ENCODE measurements at regions not wholly inside any gene's neighbourhood (a gene's known extent, or its start where the extent isn't known, plus 50 kb on each side); places are given as distances from the start of the nearest gene placed in this dataset.

DNA sequence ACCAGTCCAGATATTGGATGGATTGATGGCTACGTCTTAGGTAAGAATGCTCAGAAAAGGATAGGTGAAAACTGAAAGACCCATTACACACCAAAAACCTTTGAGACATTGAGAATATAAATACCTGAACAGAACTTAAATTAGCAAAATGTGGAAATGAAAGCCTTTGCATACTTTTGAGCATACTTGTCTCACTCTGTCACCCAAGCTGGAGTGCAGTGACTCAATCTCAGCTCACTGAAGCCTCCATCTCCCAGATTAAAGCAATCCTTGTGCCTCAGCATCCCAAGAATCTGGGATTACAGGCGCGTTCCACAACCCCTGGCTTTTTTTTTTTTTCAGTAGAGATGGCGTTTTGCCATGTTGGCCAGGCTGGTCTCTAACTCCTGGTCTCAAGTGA, 695.3 kb downstream of the DACH1 start:
- no peak for DNase-seq (ENCODE audit: low read depth)
- TF ChIP-seq, protein P1, sequence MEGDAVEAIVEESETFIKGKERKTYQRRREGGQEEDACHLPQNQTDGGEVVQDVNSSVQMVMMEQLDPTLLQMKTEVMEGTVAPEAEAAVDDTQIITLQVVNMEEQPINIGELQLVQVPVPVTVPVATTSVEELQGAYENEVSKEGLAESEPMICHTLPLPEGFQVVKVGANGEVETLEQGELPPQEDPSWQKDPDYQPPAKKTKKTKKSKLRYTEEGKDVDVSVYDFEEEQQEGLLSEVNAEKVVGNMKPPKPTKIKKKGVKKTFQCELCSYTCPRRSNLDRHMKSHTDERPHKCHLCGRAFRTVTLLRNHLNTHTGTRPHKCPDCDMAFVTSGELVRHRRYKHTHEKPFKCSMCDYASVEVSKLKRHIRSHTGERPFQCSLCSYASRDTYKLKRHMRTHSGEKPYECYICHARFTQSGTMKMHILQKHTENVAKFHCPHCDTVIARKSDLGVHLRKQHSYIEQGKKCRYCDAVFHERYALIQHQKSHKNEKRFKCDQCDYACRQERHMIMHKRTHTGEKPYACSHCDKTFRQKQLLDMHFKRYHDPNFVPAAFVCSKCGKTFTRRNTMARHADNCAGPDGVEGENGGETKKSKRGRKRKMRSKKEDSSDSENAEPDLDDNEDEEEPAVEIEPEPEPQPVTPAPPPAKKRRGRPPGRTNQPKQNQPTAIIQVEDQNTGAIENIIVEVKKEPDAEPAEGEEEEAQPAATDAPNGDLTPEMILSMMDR (conservative IDR thresholded peaks at IDR 0.05; ENCODE audit: low read depth, low read length) = no peak
- no peak overlapping the region for H3K4me3 ChIP-seq (ENCODE audit: low read length)

DNA sequence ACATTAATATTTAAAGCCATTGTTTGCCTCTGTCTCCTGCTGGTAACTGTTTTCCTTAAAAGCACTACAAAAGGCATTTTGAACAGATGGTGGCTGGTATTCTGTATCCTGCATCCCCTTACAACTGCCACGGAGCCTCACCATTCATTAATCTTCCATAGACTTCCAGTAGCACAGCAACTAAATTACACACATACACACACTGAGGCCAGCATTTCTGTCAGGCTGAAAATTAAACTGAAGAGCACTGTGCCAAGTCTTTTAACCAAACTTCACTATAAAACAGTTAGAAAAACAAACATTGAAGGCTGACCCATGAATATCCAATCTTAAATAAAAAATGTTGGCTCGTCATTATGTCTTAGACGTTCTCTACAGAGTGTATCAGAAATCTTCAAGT, 697.8 kb downstream of the DACH1 start:
- TF ChIP-seq, protein P1 (conservative IDR thresholded peaks at IDR 0.05; ENCODE audit: low read depth, low read length) = no peak
- no peak for DNase-seq (ENCODE audit: low read depth)
- no peak overlapping the region for H3K4me3 ChIP-seq (ENCODE audit: low read length)

DNA sequence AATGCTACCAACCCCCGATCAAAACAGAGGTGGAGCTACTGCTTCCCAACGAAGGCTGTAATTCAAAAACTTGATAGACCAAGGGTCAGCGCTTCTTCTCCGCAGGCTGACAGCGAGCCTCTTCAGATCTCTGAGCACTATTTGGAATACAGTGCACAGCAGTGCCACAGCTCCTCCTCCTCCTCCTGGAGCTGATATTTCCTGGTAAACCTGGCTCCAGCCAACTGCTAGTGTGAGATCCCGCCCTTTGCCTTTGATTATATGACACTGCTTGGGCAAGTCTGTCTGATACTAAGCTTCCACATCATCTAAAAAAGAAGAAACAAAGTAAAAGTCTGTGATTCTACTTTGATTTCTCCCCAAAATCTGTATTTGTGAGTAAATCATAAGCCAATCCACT, 710.5 kb downstream of the DACH1 start:
- no peak overlapping the region for H3K4me3 ChIP-seq (ENCODE audit: low read length)
- no peak for DNase-seq (ENCODE audit: low read depth)
- TF ChIP-seq, protein P1 (conservative IDR thresholded peaks at IDR 0.05; ENCODE audit: low read depth, low read length) = no peak

DNA sequence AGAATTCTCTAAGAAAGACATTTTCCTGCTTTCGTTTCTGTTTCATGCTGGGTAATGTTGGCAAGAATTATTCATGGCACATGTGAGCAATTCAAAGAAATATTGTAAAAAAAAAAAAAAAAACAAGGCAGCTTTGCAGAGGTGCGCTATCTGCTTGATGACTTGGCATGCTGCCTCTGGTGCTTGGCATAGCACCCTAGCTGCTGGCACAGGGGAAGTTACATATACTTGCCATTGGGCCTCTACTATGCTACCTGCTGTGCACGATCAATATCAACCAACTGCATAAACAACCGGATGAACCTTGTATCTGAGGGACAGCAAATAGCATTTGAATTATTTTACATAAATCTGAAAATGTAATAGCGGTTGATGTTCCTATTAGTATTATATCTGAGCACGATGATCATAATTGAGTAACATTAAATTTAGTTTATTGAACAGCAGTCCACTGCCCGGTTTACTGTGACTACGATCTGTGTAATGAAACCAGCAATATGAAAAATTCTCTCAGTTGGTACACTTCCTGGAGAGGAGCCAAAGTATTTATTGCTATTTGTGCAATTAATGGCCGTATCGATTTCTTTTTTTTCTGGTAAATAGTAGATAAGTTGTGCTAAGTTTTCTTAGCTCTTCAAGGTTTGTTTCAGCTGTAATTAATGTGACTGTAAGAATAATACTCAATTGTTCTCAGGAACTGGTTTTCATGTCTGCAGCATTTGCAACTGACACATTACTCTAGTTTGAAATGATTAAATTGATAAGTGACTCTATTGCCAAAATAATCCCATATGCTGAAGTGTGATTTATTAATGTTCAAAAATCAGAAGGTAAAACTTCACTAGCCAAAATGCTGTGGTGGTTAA, 717.3 kb downstream of the DACH1 start:
- DNase-seq (ENCODE audit: low read depth) = no peak
- H3K4me3 ChIP-seq (ENCODE audit: low read length) = no peak overlapping the region
- TF ChIP-seq, protein P1 (conservative IDR thresholded peaks at IDR 0.05; ENCODE audit: low read depth, low read length) = no peak

DNA sequence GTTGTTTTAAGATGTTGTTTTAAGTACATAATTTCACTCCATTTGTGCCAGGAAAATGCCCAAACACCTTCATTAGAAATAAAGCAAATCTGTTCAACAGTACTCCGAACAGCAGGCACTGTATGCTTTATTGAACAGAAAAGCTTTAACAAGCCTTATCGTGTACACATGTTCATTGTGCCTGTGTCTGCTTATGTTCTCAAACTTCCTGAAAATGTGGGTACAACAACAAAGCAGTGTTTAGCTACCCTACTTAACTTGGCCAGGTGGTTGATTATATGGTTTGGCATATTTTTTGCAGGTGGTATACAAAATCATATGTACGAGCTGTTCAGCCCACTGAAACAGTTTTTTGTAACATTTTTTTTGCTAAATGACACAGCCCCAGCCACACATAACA, 718.0 kb downstream of the DACH1 start:
- no peak for DNase-seq (ENCODE audit: low read depth)
- TF ChIP-seq, protein P1 (conservative IDR thresholded peaks at IDR 0.05; ENCODE audit: low read depth, low read length) = no peak
- no peak overlapping the region for H3K4me3 ChIP-seq (ENCODE audit: low read length)

DNA sequence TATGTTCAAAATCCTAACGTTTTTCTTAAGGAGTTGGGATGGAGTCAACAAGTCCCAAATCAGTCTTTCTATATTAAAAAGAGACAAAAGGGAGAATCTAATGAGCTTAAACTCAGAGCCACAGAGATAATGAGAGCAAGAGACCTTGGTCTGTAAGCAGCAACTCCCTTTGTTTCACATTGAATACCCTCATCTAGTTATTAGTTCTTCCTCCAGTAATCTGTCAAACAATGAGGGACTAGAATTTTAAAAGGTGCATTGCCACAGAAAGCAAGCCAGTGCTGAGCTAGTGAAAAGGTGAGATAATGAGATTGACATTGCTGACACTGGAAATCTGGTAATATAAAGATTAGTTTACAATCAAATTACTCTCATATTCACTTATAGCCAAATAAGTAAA, 718.6 kb downstream of the DACH1 start:
- DNase-seq (ENCODE audit: low read depth) = no peak

More for the DNA sequence above, 718.6 kb downstream of the DACH1 start:
- no peak overlapping the region for H3K4me3 ChIP-seq (ENCODE audit: low read length)
- TF ChIP-seq, protein P1 (conservative IDR thresholded peaks at IDR 0.05; ENCODE audit: low read depth, low read length) = no peak

Measured in retinal pigment epithelial cell (primary cell).